IPS DF 6.9 (cell line): ENCODE measurements at regions not wholly inside any gene's neighbourhood (a gene's known extent, or its start where the extent isn't known, plus 50 kb on each side); places are given as distances from the start of the nearest gene placed in this dataset.

ENCODE experiments used
- DNase-seq: peaks from one replicate; pipeline ENCODE4 v3.0.0-alpha.2; 2013; ENCODE audit warnings: low read depth, low spot score
- H3K27ac ChIP-seq: one replicate; pipeline ENCODE4 v1.5.1; 2013; ENCODE audit warnings: low read length, control low read depth
- H3K27me3 ChIP-seq: 2 replicates; pipeline ENCODE4 v1.6.1; 2013; ENCODE audit warnings: mild to moderate bottlenecking, low read length; ENCODE audit not compliant: control insufficient read depth, insufficient read depth
- H3K36me3 ChIP-seq: 2 replicates; pipeline ENCODE4 v1.6.1; 2013; ENCODE audit warnings: low read length; ENCODE audit not compliant: control insufficient read depth, insufficient read depth
- H3K4me1 ChIP-seq: 2 replicates; pipeline ENCODE4 v1.6.1; 2013; ENCODE audit warnings: low read length; ENCODE audit not compliant: control insufficient read depth, insufficient read depth
- H3K4me3 ChIP-seq: 2 replicates; pipeline ENCODE4 v1.5.1; 2013; ENCODE audit warnings: mild to moderate bottlenecking, low read length
- H3K9me3 ChIP-seq: 2 replicates; pipeline ENCODE4 v1.6.1; 2013; ENCODE audit warnings: low read length, inconsistent platforms; ENCODE audit not compliant: control insufficient read depth, insufficient read depth
- WGBS: extraction: QIAGEN DNeasy Blood & Tissue Kit; methylation state at CpG from one replicate; pipeline ENCODE4 v1.1.7; 2013; ENCODE audit warnings: mixed read lengths, missing lambda C conversion rate; ENCODE audit not compliant: insufficient read length, insufficient coverage; 5-methylcytosine and 5-hydroxymethylcytosine counted together

- Histone ChIP-seq H3K27ac (no peak overlapping the region), H3K9me3 (no peaks in the 10 kb centered on the region), H3K4me3 (no peak overlapping the region), H3K27me3 (no peaks in the 10 kb centered on the region), H3K4me1 (no peaks in the 10 kb centered on the region), H3K36me3 (no peaks in the 10 kb centered on the region)
- no CpG with 5 or more reads among the region's 1 CpG for WGBS
- no peak for DNase-seq
Measured at GRCh38 chr10:57986422-57986821, 281.3 kb downstream of the IPMK start.

- Histone ChIP-seq H3K27me3 (no peaks in the 10 kb centered on the region), H3K36me3 (no peaks in the 10 kb centered on the region), H3K4me1 (no peaks in the 10 kb centered on the region), H3K27ac (no peak overlapping the region), H3K9me3 (no peaks in the 10 kb centered on the region), H3K4me3 (no peak overlapping the region)
- DNase-seq: no peak
- WGBS: no CpG with 5 or more reads among the region's 3 CpGs
Measured at GRCh38 chr10:57983281-57983791, 284.4 kb downstream of the IPMK start.

GRCh38 chr10:57982091-57982490 is 285.6 kb downstream of the IPMK start:
- H3K4me1 ChIP-seq: no peaks in the 10 kb centered on the region
- no peaks in the 10 kb centered on the region for H3K27me3 ChIP-seq
- H3K27ac ChIP-seq: no peak overlapping the region
- no peak for DNase-seq
- no CpG with 5 or more reads among the region's 3 CpGs for WGBS
- H3K36me3 ChIP-seq: no peaks in the 10 kb centered on the region
- no peaks in the 10 kb centered on the region for H3K9me3 ChIP-seq
- H3K4me3 ChIP-seq: no peak overlapping the region

DNA sequence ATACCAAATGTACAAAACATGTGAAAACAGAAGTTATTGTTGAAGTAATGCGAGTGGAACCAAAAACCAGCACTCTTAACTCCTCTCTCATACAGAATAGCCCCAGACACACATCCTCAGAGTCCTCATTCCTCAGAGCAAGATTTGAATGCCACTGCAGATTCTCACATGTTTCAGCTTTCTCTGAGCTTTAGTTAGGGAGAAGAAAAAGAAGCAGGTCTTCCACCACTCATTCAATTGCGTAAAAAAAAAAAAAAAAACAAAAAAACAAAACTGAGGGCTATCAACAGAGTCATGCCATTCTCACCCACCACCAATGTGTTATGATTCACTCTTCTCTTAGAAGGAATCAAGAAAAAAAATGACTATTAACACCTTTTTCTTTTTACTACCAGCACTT is 287.7 kb downstream of the IPMK start:
- Histone ChIP-seq H3K27ac (no peak overlapping the region), H3K4me1 (no peaks in the 10 kb centered on the region), H3K36me3 (no peaks in the 10 kb centered on the region), H3K4me3 (no peak overlapping the region), H3K27me3 (no peaks in the 10 kb centered on the region), H3K9me3 (no peaks in the 10 kb centered on the region)
- no CpG with 5 or more reads among the region's 2 CpGs for WGBS
- no peak for DNase-seq

DNA sequence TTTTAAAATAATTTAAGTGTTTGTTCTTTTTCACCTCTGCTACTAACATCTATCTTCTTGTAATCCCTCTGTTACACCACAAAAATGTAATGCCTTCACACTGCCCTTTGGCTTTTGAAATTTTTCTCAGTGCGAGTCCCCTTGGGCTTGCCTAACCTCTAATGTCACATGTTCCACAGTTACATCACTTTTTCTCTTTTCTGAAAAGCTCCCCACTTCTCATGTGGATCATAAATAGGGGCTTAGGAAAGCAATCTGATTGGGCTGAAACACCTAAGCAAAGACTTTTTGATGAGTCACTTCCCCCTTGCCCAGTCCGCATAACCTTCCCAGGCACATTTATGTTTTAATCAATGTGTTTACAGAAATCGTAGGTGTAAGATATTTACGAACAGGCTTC is 288.2 kb downstream of the IPMK start:
- Histone ChIP-seq H3K4me1 (no peaks in the 10 kb centered on the region), H3K27me3 (no peaks in the 10 kb centered on the region), H3K36me3 (no peaks in the 10 kb centered on the region), H3K9me3 (no peaks in the 10 kb centered on the region), H3K4me3 (no peak overlapping the region), H3K27ac (no peak overlapping the region)
- DNase-seq: no peak
- no CpG with 5 or more reads among the region's 4 CpGs for WGBS

GRCh38 chr10:57977262-57977661 is 290.4 kb downstream of the IPMK start:
- H3K27ac ChIP-seq: no peak overlapping the region
- H3K4me1 ChIP-seq: no peaks in the 10 kb centered on the region
- no peak overlapping the region for H3K4me3 ChIP-seq
- DNase-seq: no peak
- WGBS: no CpG with 5 or more reads among the region's 1 CpG
- no peaks in the 10 kb centered on the region for H3K9me3 ChIP-seq
- no peaks in the 10 kb centered on the region for H3K27me3 ChIP-seq
- no peaks in the 10 kb centered on the region for H3K36me3 ChIP-seq

DNA sequence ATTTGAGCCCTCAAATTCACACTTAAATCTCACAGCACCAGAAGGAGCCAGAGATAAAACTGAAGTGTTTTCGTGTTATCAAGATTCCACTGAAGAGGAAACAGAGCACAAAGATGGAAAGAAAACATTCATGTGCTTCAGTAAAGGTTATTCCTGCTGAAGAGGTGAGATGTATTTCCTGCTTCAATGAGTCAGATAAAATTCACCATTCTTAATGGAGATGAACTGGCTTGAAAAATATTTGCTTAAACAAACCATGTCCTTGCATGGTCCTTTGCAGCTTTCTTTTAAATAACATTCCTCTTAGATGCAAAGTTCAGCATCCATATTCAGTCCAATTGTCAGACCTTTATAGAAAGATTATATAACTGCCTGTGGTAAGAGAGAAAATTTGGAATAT is 294.2 kb downstream of the IPMK start:
- WGBS: no CpG with 5 or more reads among the region's 1 CpG
- H3K36me3 ChIP-seq: no peaks in the 10 kb centered on the region

DNA sequence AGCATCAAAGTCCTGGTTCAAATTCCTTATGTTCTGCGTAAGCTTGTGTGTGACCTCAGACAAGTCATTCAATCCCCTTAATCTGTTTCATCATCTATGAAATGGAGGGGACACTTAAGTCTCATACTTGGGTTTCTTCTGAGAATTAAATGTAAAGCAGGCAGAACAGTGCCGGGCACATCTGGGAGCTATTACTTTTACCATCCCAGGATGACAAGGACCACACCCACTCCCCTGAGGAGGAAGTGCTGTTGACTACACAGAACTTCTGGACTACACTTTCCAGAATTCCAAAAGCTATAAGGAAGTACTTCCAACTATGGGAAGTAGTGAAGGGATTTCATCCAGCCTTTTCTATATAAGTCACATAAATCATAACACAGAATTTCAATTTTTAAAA is 294.9 kb downstream of the IPMK start:
- no peak overlapping the region for H3K27ac ChIP-seq
- no peaks in the 10 kb centered on the region for H3K27me3 ChIP-seq
- no CpG with 5 or more reads among the region's 2 CpGs for whole genome bisulfite sequencing
- no peak overlapping the region for H3K4me3 ChIP-seq
- H3K9me3 ChIP-seq: no peaks in the 10 kb centered on the region
- no peaks in the 10 kb centered on the region for H3K36me3 ChIP-seq
- H3K4me1 ChIP-seq: no peaks in the 10 kb centered on the region
- no peak for DNase-seq

More for the DNA sequence above, 294.2 kb downstream of the IPMK start:
- Histone ChIP-seq H3K27ac (no peak overlapping the region), H3K9me3 (no peaks in the 10 kb centered on the region), H3K4me1 (no peaks in the 10 kb centered on the region), H3K27me3 (no peaks in the 10 kb centered on the region), H3K4me3 (no peak overlapping the region)
- no peak for DNase-seq

DNA sequence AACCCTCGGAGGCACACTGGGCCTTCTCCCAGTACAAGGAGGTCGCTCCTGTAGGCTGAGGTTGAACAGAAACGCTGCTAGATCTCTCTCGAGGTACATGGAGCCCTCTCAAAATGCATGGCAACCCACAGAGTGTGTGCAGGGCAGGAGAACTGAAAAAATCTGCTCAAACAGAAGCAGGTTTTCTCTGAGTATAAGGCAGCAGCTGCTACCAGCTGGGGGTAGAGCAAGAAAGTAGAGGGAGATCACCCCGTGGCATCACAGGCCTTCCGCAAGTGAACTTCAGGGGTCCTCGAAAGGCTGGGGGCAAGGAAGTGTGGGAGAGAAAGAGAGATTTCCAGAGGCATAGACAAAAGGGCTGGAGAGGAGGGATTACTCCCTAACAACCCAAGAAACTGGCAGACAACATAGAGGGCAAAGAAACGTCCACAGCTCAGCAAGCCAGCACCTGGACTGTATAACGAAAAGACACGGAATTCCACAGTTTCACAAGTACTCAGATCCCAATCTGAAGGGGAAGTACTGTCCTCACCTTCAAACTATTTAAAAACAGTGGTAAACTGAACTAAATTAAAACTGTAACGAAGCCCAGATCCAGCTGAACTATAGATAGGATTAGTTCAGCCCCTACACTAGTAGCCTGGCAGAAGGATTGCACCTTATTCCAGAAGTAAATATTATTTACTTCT is 299.2 kb downstream of the IPMK start:
- Histone ChIP-seq H3K4me3 (no peak overlapping the region), H3K27me3 (no peaks in the 10 kb centered on the region), H3K36me3 (no peaks in the 10 kb centered on the region), H3K27ac (no peak overlapping the region), H3K9me3 (no peaks in the 10 kb centered on the region), H3K4me1 (no peaks in the 10 kb centered on the region)
- DNase-seq: no peak
- WGBS: no CpG with 5 or more reads among the region's 11 CpGs

- no peak for DNase-seq
Measured at GRCh38 chr10:57964351-57964750, 303.3 kb downstream of the IPMK start.

DNA sequence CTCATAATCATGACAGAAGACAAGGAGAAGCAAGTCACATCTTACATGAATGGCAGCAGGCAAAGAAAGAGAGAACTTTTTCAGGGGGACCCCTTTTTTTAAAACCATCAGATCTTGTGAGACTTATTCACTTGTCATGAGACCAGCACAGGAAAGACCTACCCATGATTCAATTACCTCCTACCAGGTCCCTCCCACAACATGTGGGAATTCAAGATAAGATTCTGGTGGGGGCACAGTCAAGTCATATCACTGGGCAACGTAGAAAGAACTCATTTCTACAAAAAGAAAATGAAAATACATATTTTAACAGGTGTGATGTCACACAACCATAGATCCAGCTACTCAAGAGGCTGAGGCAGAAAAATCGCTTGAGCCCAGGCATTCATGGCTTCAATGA is 304.1 kb downstream of the IPMK start:
- H3K27me3 ChIP-seq: no peaks in the 10 kb centered on the region
- no peaks in the 10 kb centered on the region for H3K4me1 ChIP-seq
- no CpG with 5 or more reads among the region's 2 CpGs for WGBS
- no peaks in the 10 kb centered on the region for H3K9me3 ChIP-seq
- no peaks in the 10 kb centered on the region for H3K36me3 ChIP-seq
- H3K27ac ChIP-seq: no peak overlapping the region
- H3K4me3 ChIP-seq: no peak overlapping the region
- DNase-seq: no peak

More at GRCh38 chr10:57964351-57964750, 303.3 kb downstream of the IPMK start:
- Histone ChIP-seq H3K27ac (no peak overlapping the region), H3K4me3 (no peak overlapping the region), H3K27me3 (no peaks in the 10 kb centered on the region), H3K4me1 (no peaks in the 10 kb centered on the region), H3K36me3 (no peaks in the 10 kb centered on the region), H3K9me3 (no peaks in the 10 kb centered on the region)
- WGBS: no CpG with 5 or more reads among the region's 3 CpGs
